SK-N-SH treated with all-trans-retinoic acid at 6 μM for 48 hours (cell line): ENCODE measurements at regions not wholly inside any gene's neighbourhood (a gene's known extent, or its start where the extent isn't known, plus 50 kb on each side); places are given as distances from the start of the nearest gene placed in this dataset.

ENCODE experiments used
- ARNTL ChIP-seq: fragments of 450-650 bp; formaldehyde crosslinking; IDR thresholded peaks from 2 replicates; pipeline ENCODE4 v1.5.0; 2020; ENCODE audit warnings: low read depth, mild to moderate bottlenecking, moderate library complexity, borderline replicate concordance
- ESRRG ChIP-seq: fragments of 250-450 bp; sonication (Bioruptor Pico); IDR thresholded peaks from 2 replicates; pipeline ENCODE4 v1.6.1; 2021; ENCODE audit warnings: mild to moderate bottlenecking
- GLIS3 ChIP-seq: fragments of 250-450 bp; sonication (Bioruptor Pico); IDR thresholded peaks from 2 replicates; pipeline ENCODE4 v1.5.0; 2020; ENCODE audit warnings: mild to moderate bottlenecking, moderate library complexity
- RARB ChIP-seq: fragments of 250-450 bp; sonication (Bioruptor Pico); IDR thresholded peaks from 2 replicates; pipeline ENCODE4 v1.8.0; 2021; ENCODE audit warnings: mild to moderate bottlenecking, moderate library complexity
- ZFP3 ChIP-seq: fragments of 250-450 bp; sonication (Bioruptor Pico); IDR thresholded peaks from 2 replicates; pipeline ENCODE4 v1.5.0; 2020; ENCODE audit warnings: mild to moderate bottlenecking, moderate library complexity
- ZNF565 ChIP-seq: fragments of 450-650 bp; formaldehyde crosslinking; conservative IDR thresholded peaks from 2 replicates; pipeline ENCODE4 v1.5.0; 2020; ENCODE audit warnings: low read depth, mild to moderate bottlenecking, moderate library complexity
- TF ChIP-seq, protein P1 (sequence below): fragments of 250-450 bp; sonication (Bioruptor Pico); IDR thresholded peaks from 2 replicates; pipeline ENCODE4 v1.5.1; 2020; ENCODE audit warnings: low read depth, mild to moderate bottlenecking, moderate library complexity

DNA sequence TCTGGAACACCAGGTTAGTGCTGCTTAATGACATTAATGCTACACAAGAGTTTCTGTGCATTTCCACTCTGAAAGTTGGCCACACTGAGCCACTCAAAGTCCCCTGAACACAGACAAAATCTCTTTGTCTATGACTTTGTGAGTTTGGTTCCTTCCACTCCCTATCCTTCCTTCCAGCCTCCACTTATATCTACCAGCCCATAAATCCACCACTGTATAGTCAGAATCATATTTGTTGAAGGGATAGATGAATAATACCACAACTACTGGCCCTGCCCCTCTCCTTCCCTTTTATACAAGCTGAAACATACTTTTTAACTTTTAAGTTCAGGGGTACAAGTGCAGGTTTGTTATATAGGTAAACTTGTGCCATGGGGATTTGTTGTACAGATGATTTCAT is 127.5 kb downstream of the ABHD5 start:
- TF ChIP-seq ZFP3 = no peak
- no peak for TF ChIP-seq GLIS3 (CRISPR knock-in tag)
- no peak for TF ChIP-seq ZNF565
- no peak for TF ChIP-seq RARB
- TF ChIP-seq, protein P1, sequence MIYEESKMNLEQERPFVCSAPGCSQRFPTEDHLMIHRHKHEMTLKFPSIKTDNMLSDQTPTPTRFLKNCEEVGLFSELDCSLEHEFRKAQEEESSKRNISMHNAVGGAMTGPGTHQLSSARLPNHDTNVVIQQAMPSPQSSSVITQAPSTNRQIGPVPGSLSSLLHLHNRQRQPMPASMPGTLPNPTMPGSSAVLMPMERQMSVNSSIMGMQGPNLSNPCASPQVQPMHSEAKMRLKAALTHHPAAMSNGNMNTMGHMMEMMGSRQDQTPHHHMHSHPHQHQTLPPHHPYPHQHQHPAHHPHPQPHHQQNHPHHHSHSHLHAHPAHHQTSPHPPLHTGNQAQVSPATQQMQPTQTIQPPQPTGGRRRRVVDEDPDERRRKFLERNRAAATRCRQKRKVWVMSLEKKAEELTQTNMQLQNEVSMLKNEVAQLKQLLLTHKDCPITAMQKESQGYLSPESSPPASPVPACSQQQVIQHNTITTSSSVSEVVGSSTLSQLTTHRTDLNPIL (CRISPR knock-in tag) = no peak
- TF ChIP-seq ARNTL (CRISPR knock-in tag) = no peak
- no peak for TF ChIP-seq ESRRG (CRISPR knock-in tag)
